DND-41 (cell line): ENCODE measurements at regions not wholly inside any gene's neighbourhood (a gene's known extent, or its start where the extent isn't known, plus 50 kb on each side); places are given as distances from the start of the nearest gene placed in this dataset.

ENCODE experiments used
- CTCF ChIP-seq: IDR thresholded peaks from 2 replicates; pipeline ENCODE4 v1.5.1; 2012; ENCODE audit warnings: borderline replicate concordance, low read length, moderate library complexity, mild to moderate bottlenecking; ENCODE audit not compliant: poor library complexity, severe bottlenecking; ENCODE audit errors: extremely low read depth
- EZH2 ChIP-seq: IDR thresholded peaks from 3 replicates; pipeline ENCODE4 v1.6.1; 2012; ENCODE audit warnings: borderline replicate concordance, low read depth, mild to moderate bottlenecking, moderate library complexity, low read length, inconsistent platforms; ENCODE audit not compliant: severe bottlenecking

GRCh38 chr22:49454726-49455125, 372.9 kb downstream of the BRD1 start:
- TF ChIP-seq CTCF (no peak), EZH2 (no peak)
